ENCODE measurements at regions not wholly inside any gene's neighbourhood (a gene's known extent, or its start where the extent isn't known, plus 50 kb on each side); places are given as distances from the start of the nearest gene placed in this dataset.

DNA sequence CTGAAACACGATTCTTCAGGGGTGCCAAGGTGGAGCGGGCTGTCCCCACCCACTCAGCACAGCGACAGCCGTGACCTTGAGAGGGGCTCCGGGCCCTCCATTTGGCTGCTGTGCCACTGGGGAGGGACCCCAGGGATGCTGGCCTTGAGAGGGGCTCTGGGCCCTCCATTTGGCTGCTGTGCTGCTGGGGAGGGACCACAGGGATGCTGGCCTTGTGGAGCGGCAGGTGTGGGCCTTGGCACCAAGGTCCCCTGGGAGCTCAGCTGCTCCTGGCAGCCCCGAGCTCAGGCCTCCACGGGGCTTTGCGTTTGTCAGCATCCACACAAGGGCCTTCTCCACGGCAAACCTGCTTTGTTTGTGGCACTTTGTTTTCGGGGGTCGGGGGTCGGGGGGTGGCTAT, 137.6 kb upstream of the LPCAT1 start:
- TF ChIP-seq POLR2A (IDR thresholded peaks at IDR 0.05; ENCODE audit: low read length) (no peak), GATA1 (IDR thresholded peaks at IDR 0.05; ENCODE audit: low read depth, low read length) (no peak)

Data from erythroblast (primary cell).